Thyroid gland (tissue), 4 donors: ENCODE measurements at regions not wholly inside any gene's neighbourhood (a gene's known extent, or its start where the extent isn't known, plus 50 kb on each side); places are given as distances from the start of the nearest gene placed in this dataset.

Source experiments
- POLR2A ChIP-seq, 2 donors: fragments of 450-650 bp; IDR thresholded peaks; one replicate each; pipeline ENCODE4 v1.6.1; 2017; ENCODE audit warnings: antibody characterized with exemption in 2 of 2, mild to moderate bottlenecking in 2 of 2, moderate library complexity in 1 of 2
- TF ChIP-seq, protein P1 (sequence below), 6 experiments: fragments of 200-600 bp in 3 of 6; fragments of 450-650 bp in 3 of 6; sonication (generic) in 3 of 6; IDR thresholded peaks; one replicate each; pipeline ENCODE4 v1.5.1; 2016 to 2019; ENCODE audit warnings: antibody characterized with exemption in 6 of 6, mild to moderate bottlenecking in 2 of 6, inconsistent platforms in 1 of 6, moderate library complexity in 1 of 6

DNA sequence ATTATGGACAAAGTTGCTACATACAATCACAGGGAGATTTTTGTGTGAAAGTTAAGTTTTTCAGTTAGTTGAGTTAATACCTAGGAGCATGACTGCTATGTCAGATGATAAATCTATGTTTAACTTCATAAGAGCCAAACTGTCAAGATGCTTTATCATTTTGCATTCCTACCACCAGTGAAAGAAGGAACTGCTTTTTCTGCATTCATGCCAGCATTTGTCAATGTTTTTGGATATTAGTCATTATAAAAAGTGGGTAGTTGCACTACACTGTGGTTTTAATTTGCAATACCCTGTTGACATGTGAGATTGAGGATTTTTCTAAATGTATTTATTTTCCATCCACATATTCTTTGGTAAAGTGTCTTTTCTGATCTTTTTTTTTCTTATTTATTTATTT is 434.0 kb upstream of the MON1B start:
- TF ChIP-seq, protein P1, sequence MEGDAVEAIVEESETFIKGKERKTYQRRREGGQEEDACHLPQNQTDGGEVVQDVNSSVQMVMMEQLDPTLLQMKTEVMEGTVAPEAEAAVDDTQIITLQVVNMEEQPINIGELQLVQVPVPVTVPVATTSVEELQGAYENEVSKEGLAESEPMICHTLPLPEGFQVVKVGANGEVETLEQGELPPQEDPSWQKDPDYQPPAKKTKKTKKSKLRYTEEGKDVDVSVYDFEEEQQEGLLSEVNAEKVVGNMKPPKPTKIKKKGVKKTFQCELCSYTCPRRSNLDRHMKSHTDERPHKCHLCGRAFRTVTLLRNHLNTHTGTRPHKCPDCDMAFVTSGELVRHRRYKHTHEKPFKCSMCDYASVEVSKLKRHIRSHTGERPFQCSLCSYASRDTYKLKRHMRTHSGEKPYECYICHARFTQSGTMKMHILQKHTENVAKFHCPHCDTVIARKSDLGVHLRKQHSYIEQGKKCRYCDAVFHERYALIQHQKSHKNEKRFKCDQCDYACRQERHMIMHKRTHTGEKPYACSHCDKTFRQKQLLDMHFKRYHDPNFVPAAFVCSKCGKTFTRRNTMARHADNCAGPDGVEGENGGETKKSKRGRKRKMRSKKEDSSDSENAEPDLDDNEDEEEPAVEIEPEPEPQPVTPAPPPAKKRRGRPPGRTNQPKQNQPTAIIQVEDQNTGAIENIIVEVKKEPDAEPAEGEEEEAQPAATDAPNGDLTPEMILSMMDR (IDR thresholded peaks at IDR 0.05): no peak
- TF ChIP-seq POLR2A (IDR thresholded peaks at IDR 0.05): no peak
